Endodermal cell (in vitro differentiated cells): ENCODE measurements at regions not wholly inside any gene's neighbourhood (a gene's known extent, or its start where the extent isn't known, plus 50 kb on each side); places are given as distances from the start of the nearest gene placed in this dataset.

Experiments
- DNase-seq: peaks from one replicate; pipeline ENCODE4 v3.0.0-alpha.2; 2017
- H3K27ac ChIP-seq: 2 replicates; pipeline ENCODE4 v1.5.1; 2013; ENCODE audit warnings: mild to moderate bottlenecking, low read depth, low read length, moderate library complexity
- H3K27me3 ChIP-seq: 2 replicates; pipeline ENCODE4 v1.6.1; 2013; ENCODE audit warnings: mild to moderate bottlenecking, low read length, moderate library complexity; ENCODE audit not compliant: insufficient read depth, control insufficient read depth, poor library complexity, severe bottlenecking
- H3K36me3 ChIP-seq: 2 replicates; pipeline ENCODE4 v1.7.0; 2013; ENCODE audit warnings: mild to moderate bottlenecking, low read length, moderate library complexity; ENCODE audit not compliant: control insufficient read depth, insufficient read depth
- H3K4me1 ChIP-seq: one replicate; pipeline ENCODE4 v1.7.0; 2013; ENCODE audit warnings: low read length; ENCODE audit not compliant: control insufficient read depth, insufficient read depth
- H3K4me3 ChIP-seq: 2 replicates; pipeline ENCODE4 v1.5.1; 2013; ENCODE audit warnings: mild to moderate bottlenecking, low read length, moderate library complexity
- H3K9ac ChIP-seq: 2 replicates; pipeline ENCODE4 v1.6.1; 2013; ENCODE audit warnings: mild to moderate bottlenecking, low read length, moderate library complexity; ENCODE audit not compliant: poor library complexity, severe bottlenecking; ENCODE audit errors: extremely low read depth
- H3K9me3 ChIP-seq: 2 replicates; pipeline ENCODE4 v1.6.1; 2013; ENCODE audit warnings: mild to moderate bottlenecking, low read length, moderate library complexity; ENCODE audit not compliant: control insufficient read depth
- H3K27ac Mint-ChIP-seq: 2 replicates; pipeline ENCODE4 v1.8.0; 2020; ENCODE audit warnings: mixed read lengths
- H3K27me3 Mint-ChIP-seq: 2 replicates; pipeline ENCODE4 v1.8.0; 2021; ENCODE audit warnings: mild to moderate bottlenecking, mixed read lengths; ENCODE audit not compliant: insufficient read depth
- H3K36me3 Mint-ChIP-seq: 2 replicates; pipeline ENCODE4 v1.8.0; 2020; ENCODE audit warnings: low read depth, mixed read lengths
- H3K4me1 Mint-ChIP-seq: 2 replicates; pipeline ENCODE4 v1.8.0; 2020; ENCODE audit warnings: mixed read lengths
- H3K4me3 Mint-ChIP-seq: 2 replicates; pipeline ENCODE4 v1.8.0; 2020; ENCODE audit warnings: mild to moderate bottlenecking, moderate library complexity, mixed read lengths
- H3K9me3 Mint-ChIP-seq: 2 replicates; pipeline ENCODE4 v1.8.0; 2020; ENCODE audit warnings: mild to moderate bottlenecking, mixed read lengths
- CTCF ChIP-seq: fragments of 200-600 bp; sonication (generic); conservative IDR thresholded peaks from 2 replicates; pipeline ENCODE4 v1.5.0; 2021; ENCODE audit warnings: antibody characterized with exemption, mild to moderate bottlenecking
- WGBS, 2 experiments: methylation state at CpG; one replicate each; pipeline versions ENCODE4 v1.1.5 to v1.1.7; 2013; ENCODE audit warnings: missing lambda C conversion rate in 2 of 2, mixed read lengths in 1 of 2; ENCODE audit not compliant: insufficient coverage in 1 of 2, insufficient read length in 1 of 2; 5-methylcytosine and 5-hydroxymethylcytosine counted together

GRCh38 chr22:27438271-27438980, 363.1 kb downstream of the MN1 start:
- Histone ChIP-seq H3K9me3 (no peaks in the 10 kb centered on the region), H3K27ac (peak overlapping the region; percentile 87), H3K9ac (no peak overlapping the region), H3K4me3 (no peak overlapping the region), H3K27me3 (no peaks in the 10 kb centered on the region), H3K4me1 (peaks cover 13% of the 10 kb centered on the region), H3K36me3 (no peaks in the 10 kb centered on the region)
- peak; percentile 53 for DNase-seq
- Mint-ChIP-seq H3K4me1 (peaks cover 40% of the 10 kb centered on the region), H3K9me3 (no peaks in the 10 kb centered on the region), H3K27me3 (peaks cover 37% of the 10 kb centered on the region), H3K27ac (peak overlapping the region; percentile 39), H3K36me3 (no peaks in the 10 kb centered on the region), H3K4me3 (no peak overlapping the region)
- WGBS, 2 experiments, result 83 to 87% methylated on average over 19 to 22 of the region's 22 CpGs
- TF ChIP-seq CTCF, result no peak

GRCh38 chr22:27439131-27439530, 362.4 kb downstream of the MN1 start:
- Histone ChIP-seq H3K27ac (peak overlapping the region; percentile 87), H3K36me3 (no peaks in the 10 kb centered on the region), H3K9me3 (no peaks in the 10 kb centered on the region), H3K4me1 (peaks cover 11% of the 10 kb centered on the region), H3K4me3 (no peak overlapping the region), H3K27me3 (no peaks in the 10 kb centered on the region), H3K9ac (no peak overlapping the region)
- 66% methylated on average over 4 of the region's 4 CpGs; no CpG with 5 or more reads in 1 of the 2 experiments for WGBS, 2 experiments
- H3K9me3 Mint-ChIP-seq, result no peaks in the 10 kb centered on the region
- no peak for TF ChIP-seq CTCF
- DNase-seq, result no peak
- H3K4me3 Mint-ChIP-seq, result no peak overlapping the region
- H3K27ac Mint-ChIP-seq, result no peak overlapping the region
- peaks cover 42% of the 10 kb centered on the region for H3K27me3 Mint-ChIP-seq
- H3K4me1 Mint-ChIP-seq, result peaks cover 38% of the 10 kb centered on the region
- no peaks in the 10 kb centered on the region for H3K36me3 Mint-ChIP-seq

- Mint-ChIP-seq H3K36me3 (no peaks in the 10 kb centered on the region), H3K9me3 (no peaks in the 10 kb centered on the region), H3K4me1 (peaks cover 30% of the 10 kb centered on the region), H3K27me3 (peaks cover 45% of the 10 kb centered on the region), H3K27ac (no peak overlapping the region), H3K4me3 (no peak overlapping the region)
- DNase-seq, result no peak
- no peaks in the 10 kb centered on the region for H3K9me3 ChIP-seq
- H3K36me3 ChIP-seq, result no peaks in the 10 kb centered on the region
- 90 to 100% methylated on average over 2 to 6 of the region's 6 CpGs for WGBS, 2 experiments
- peaks cover 11% of the 10 kb centered on the region for H3K4me1 ChIP-seq
- H3K9ac ChIP-seq, result no peak overlapping the region
- H3K27me3 ChIP-seq, result no peaks in the 10 kb centered on the region
- no peak overlapping the region for H3K27ac ChIP-seq
- H3K4me3 ChIP-seq, result no peak overlapping the region
- no peak for TF ChIP-seq CTCF
Observed at GRCh38 chr22:27440304-27440865, 361.2 kb downstream of the MN1 start.
